ENCODE measurements at regions not wholly inside any gene's neighbourhood (a gene's known extent, or its start where the extent isn't known, plus 50 kb on each side); places are given as distances from the start of the nearest gene placed in this dataset.
A peak's percentile ranks its signal among the peaks of the same experiment; 100 is the strongest.

DNA sequence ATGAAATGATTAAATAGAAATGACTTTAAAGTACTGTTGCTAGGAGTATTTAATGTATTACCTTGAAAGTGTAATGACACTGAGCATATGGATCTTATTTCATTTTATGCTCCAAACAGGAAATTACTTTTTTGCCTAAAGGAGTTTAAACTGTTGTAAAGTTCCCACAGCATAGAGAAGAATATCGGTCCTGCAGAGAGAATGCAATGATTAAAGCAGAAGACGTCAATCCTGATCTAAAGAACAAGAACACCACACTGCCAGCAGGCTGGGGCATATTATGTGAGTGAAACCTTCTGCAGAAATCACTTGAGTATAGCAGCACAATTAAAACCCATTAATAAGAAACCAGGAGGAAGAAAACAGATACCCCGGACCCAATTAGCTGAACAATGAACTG is 72.8 kb upstream of the CAMK2D start:
- ATAC-seq, result peak; percentile 67
- TF ChIP-seq SNAI2 (CRISPR knock-in tag; IDR thresholded peaks at IDR 0.05), result no peak
- TF ChIP-seq BACH2 (CRISPR knock-in tag; IDR thresholded peaks at IDR 0.05; ENCODE audit: borderline replicate concordance), result no peak
- no peak for TF ChIP-seq TCF4 (CRISPR knock-in tag; IDR thresholded peaks at IDR 0.05; ENCODE audit: borderline replicate concordance)
- TF ChIP-seq ZNF70 (CRISPR knock-in tag; IDR thresholded peaks at IDR 0.05), result no peak
- TF ChIP-seq CREB5 (CRISPR knock-in tag; IDR thresholded peaks at IDR 0.05; ENCODE audit: low read depth), result no peak
- TF ChIP-seq PATZ1 (CRISPR knock-in tag; IDR thresholded peaks at IDR 0.05; ENCODE audit: borderline replicate concordance), result no peak
- no peak for TF ChIP-seq ESRRG (CRISPR knock-in tag; IDR thresholded peaks at IDR 0.05)
- TF ChIP-seq, protein P1, sequence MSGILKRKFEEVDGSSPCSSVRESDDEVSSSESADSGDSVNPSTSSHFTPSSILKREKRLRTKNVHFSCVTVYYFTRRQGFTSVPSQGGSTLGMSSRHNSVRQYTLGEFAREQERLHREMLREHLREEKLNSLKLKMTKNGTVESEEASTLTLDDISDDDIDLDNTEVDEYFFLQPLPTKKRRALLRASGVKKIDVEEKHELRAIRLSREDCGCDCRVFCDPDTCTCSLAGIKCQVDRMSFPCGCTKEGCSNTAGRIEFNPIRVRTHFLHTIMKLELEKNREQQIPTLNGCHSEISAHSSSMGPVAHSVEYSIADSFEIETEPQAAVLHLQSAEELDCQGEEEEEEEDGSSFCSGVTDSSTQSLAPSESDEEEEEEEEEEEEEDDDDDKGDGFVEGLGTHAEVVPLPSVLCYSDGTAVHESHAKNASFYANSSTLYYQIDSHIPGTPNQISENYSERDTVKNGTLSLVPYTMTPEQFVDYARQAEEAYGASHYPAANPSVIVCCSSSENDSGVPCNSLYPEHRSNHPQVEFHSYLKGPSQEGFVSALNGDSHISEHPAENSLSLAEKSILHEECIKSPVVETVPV (CRISPR knock-in tag; IDR thresholded peaks at IDR 0.05), result no peak
- TF ChIP-seq ZNF8 (CRISPR knock-in tag; IDR thresholded peaks at IDR 0.05), result no peak
- TF ChIP-seq ZFP3 (CRISPR knock-in tag; IDR thresholded peaks at IDR 0.05), result no peak
- no peak for TF ChIP-seq TSHZ2 (CRISPR knock-in tag; IDR thresholded peaks at IDR 0.05)
- no peak for TF ChIP-seq TOX (CRISPR knock-in tag; IDR thresholded peaks at IDR 0.05; ENCODE audit: borderline replicate concordance)
- TF ChIP-seq ZFP30 (CRISPR knock-in tag; IDR thresholded peaks at IDR 0.05), result no peak
- no peak for TF ChIP-seq ZNF565 (CRISPR knock-in tag; conservative IDR thresholded peaks at IDR 0.05; ENCODE audit: low read depth)
- no peak for TF ChIP-seq GLIS3 (CRISPR knock-in tag; IDR thresholded peaks at IDR 0.05)

GRCh38 chr4:113832803-113833202 is 71.3 kb upstream of the CAMK2D start:
- ATAC-seq, result no peak
- TF ChIP-seq ZNF8 (CRISPR knock-in tag; IDR thresholded peaks at IDR 0.05) (no peak), ZFP3 (CRISPR knock-in tag; IDR thresholded peaks at IDR 0.05) (no peak), TSHZ2 (CRISPR knock-in tag; IDR thresholded peaks at IDR 0.05) (no peak), ISL1 (CRISPR knock-in tag; IDR thresholded peaks at IDR 0.05) (no peak), GLIS3 (CRISPR knock-in tag; IDR thresholded peaks at IDR 0.05) (no peak), OSR1 (CRISPR knock-in tag; IDR thresholded peaks at IDR 0.05) (no peak)

- no peak for ATAC-seq
- TF ChIP-seq, protein P1 (CRISPR knock-in tag; IDR thresholded peaks at IDR 0.05), result no peak
- TF ChIP-seq ZNF70 (CRISPR knock-in tag; IDR thresholded peaks at IDR 0.05) (no peak), ZNF565 (CRISPR knock-in tag; conservative IDR thresholded peaks at IDR 0.05; ENCODE audit: low read depth) (no peak), ESRRG (CRISPR knock-in tag; IDR thresholded peaks at IDR 0.05) (no peak), BACH2 (CRISPR knock-in tag; IDR thresholded peaks at IDR 0.05; ENCODE audit: borderline replicate concordance) (no peak), OSR1 (CRISPR knock-in tag; IDR thresholded peaks at IDR 0.05) (no peak), ARNTL (CRISPR knock-in tag; IDR thresholded peaks at IDR 0.05; ENCODE audit: borderline replicate concordance, low read depth) (no peak), SNAI2 (CRISPR knock-in tag; IDR thresholded peaks at IDR 0.05) (no peak), POU6F1 (CRISPR knock-in tag; IDR thresholded peaks at IDR 0.05; ENCODE audit: borderline replicate concordance, low read depth) (no peak), GLIS3 (CRISPR knock-in tag; IDR thresholded peaks at IDR 0.05) (no peak), ZNF8 (CRISPR knock-in tag; IDR thresholded peaks at IDR 0.05) (no peak), PPARA (CRISPR knock-in tag; IDR thresholded peaks at IDR 0.05; ENCODE audit: borderline replicate concordance) (no peak), CSDC2 (CRISPR knock-in tag; IDR thresholded peaks at IDR 0.05) (no peak), ZFP30 (CRISPR knock-in tag; IDR thresholded peaks at IDR 0.05) (no peak), RARB (CRISPR knock-in tag; IDR thresholded peaks at IDR 0.05) (no peak), ZFP3 (CRISPR knock-in tag; IDR thresholded peaks at IDR 0.05) (no peak)
Observed at GRCh38 chr4:113831457-113831856, 69.9 kb upstream of the CAMK2D start.
